Mesenteric fat pad (tissue), 1 donor: ENCODE measurements at regions not wholly inside any gene's neighbourhood (a gene's known extent, or its start where the extent isn't known, plus 50 kb on each side); places are given as distances from the start of the nearest gene placed in this dataset.
"Not testable (repeated sequence)": the region's sequence is repeated elsewhere in the genome, so short reads cannot be mapped to it uniquely, and the experiment has no call there.

Experiments used
- DNase-seq: peaks from one replicate; pipeline ENCODE4 v3.0.0-alpha.2; 2020; ENCODE audit warnings: low spot score
- donor health status: DM: yes; HTN: yes; CAD: no.

- no peak for DNase-seq
These were observed 74.0 kb upstream of the PTPN1 start for GRCh38 chr20:50436052-50436656.

- no peak for DNase-seq
These were observed 73.5 kb upstream of the PTPN1 start for GRCh38 chr20:50436696-50437095.

DNA sequence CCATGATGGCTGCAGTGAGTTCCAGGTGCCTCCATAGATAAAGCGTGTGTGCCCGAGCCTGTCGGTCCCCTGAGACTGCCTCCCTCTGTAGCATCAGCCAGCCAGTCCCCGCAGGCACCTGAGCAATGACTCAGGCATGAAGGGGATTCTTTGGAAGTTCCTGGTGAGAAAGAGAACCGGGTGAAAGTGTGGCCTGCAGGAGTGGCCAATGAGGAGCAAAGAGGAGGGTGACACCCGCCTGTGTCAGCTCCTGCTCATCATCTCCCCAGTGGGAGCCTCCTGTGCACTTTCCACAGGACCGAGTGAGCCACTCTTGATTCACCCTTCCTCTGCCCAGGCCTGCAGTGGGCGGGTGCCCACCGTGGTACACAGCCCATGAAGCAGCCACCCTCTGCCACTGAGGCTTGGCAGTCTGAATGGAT is 71.2 kb upstream of the PTPN1 start:
- no peak for DNase-seq

DNA sequence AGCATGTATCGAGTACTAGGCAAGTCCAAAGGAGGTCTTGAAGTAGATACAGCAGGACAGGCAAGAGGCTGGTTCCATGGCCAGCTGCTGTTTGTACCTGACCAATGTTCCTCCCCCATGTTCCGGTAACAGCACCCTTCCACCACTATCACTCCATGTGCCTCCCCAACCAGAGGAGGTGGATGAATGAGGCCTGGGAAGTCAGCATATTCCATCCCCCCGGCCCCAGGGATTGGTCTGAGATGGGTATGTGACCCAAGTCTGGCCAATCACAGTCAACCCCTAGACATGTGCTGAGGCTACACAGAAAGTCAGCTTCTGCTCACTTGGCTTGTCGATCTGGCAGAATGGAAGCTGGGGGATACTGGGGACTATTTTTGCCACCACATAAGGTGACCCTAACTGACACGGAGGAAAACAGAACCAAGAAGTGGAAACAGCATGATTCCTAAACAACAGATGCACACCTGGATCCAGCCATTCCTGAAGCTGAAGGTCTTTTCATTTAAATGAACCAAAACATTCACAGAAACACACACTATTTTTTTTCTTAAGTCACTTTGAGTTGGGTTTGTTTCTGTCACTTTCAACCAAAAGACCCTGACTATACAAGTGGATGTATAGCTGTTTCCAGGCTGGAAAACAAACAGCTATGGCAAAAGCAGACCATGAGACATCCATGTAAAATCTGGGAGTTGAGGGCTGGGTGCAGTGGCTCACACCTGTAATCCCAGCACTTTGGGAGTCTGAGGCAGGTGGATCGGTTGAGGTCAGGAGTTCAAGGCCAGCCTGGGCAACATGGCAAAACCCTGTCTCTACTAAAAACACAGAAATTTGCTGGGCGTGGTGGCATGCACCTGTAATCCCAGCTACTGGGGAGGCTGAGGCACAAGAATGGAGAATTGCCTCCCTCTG is 70.4 kb upstream of the PTPN1 start:
- DNase-seq: no peak

DNA sequence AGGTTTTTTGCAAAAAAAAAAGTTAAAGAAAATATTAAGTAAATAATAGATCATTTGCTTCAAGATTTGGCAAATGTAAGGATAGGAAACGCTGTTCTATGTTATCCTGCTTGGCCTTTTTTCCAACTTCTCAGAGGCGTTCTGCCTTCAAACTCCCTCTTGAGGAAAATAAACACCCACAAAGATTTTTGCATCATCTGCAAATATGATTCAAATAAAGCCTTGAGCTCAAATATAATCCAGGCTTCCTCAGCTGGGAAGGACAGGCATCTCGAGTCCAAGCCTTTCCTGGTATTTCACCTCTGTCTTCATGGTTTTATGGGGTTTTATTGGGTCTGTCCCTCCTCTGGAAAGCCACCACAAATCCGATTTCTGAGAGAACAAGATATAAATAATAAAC is 67.7 kb upstream of the PTPN1 start:
- DNase-seq: no peak

DNA sequence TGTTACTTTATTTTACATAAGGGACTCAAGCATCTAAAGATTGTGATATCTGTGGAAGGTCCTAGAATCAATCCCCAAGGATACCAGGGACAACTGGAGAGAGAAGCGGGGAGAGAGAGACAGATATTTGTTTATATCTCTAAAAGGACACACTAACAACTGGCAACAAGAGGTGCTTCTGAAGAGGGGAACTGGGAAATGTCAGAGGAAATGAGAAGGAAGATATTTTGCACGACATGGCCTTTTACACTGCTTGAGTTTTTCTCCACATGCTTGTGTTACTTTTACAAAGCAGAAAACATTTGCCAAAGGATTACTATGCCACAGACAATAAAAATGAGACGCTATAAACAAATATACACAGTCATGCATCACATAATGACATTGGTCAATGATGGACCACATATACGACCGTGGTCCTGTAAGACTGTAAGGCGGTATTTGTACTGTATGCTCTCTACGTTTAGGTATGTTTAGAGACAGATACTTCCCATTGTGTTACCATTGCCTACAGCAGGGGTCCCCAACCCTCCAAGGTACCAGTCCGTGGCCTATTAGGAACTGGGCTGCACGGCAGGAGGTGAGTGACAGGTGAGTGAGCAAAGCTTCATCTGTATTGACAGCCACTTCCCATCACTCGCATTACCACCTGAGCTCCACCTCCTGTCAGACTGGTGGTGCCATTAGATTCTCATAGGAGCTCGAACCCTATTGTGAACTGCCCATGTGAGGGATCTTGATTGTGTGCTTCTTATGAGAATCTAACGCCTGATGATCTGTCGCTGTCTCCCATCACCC is 64.6 kb upstream of the PTPN1 start:
- DNase-seq: no peak

GRCh38 chr20:50446351-50447101 is 63.7 kb upstream of the PTPN1 start:
- DNase-seq: no peak

- no peak for DNase-seq
These were observed 62.9 kb upstream of the PTPN1 start for GRCh38 chr20:50447102-50447804.

- DNase-seq: no peak
These were observed 62.4 kb upstream of the PTPN1 start for GRCh38 chr20:50447817-50448216.

DNA sequence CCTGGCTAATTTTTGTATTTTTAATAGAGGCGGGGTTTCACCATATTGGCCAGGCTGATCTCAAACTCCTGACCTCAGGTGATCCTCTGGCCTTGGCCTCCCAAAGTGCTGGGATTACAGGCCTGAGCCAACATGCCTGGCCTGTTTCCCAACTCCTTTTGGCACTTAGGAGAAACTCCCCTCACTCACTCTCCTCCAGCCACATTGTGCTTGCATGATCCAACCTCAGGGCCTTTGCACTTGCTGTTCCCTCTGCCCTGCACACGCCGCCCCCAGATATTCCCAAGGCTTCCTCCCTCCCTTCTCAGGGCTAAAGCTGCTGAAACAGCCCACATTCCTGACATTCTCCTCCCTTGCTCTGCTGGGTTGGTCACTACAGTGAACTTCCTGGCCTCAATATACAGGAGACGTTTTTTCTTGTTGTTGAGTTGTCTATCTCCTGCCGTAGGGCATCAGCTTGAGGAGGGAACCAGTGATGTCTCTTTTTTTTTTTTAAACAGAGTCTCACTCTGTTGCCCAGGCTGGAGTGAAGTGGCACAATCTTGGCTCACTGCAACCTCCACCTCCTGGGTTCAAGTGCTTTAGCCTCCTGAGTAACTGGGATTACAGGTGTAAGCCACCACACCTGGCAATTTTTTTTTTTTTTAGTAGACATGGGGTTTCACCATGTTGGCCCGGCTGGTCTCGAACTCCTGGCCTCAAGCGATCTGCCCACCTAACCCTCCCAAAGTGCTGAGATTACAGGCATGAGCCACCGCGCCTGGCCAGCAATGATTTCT is 61.4 kb upstream of the PTPN1 start:
- DNase-seq: not testable (repeated sequence)

- no peak for DNase-seq
These were observed 60.3 kb upstream of the PTPN1 start for GRCh38 chr20:50449738-50450492.

- no peak for DNase-seq
These were observed 59.7 kb upstream of the PTPN1 start for GRCh38 chr20:50450493-50450826.

DNA sequence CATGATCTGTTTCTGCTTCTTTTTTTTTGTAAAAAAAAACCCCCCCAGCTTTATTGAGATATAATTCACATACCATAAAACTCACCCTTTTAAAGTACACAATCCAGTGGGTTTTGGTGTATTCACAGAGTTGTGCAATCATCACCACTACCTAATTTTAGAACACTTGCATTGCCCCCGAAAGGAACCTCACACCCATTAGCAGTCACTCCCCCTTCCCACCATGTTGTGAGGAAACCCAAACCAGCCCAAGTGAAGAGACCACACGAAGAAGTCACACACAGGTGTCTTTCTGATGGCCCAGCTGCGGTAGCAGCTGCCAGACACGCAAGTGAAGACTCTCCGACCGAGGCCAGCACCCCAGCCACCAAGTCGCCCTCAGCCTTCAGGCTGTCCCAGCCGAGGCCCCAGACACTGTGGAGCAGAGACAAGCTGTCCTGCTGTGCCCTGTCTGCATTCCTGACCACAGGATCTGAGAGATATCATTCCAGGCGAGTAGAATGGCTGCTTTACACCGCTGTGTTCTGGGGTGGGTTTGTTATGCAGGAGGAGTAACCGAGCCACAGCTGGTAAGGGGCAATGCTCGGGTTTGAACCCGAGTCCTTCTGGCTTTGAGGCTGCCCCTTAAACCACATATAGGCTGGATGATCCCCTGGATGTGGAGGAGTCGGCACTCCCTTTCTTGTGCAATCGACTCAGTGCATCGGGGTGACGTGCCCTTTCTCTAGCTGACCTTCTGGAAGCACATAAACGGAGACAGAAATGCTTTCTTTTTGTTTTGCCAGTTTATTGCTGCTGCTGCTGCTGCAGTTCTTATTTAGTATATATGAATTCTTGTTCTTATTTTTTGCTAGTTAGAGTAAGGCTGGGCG is 59.1 kb upstream of the PTPN1 start:
- no peak for DNase-seq

DNA sequence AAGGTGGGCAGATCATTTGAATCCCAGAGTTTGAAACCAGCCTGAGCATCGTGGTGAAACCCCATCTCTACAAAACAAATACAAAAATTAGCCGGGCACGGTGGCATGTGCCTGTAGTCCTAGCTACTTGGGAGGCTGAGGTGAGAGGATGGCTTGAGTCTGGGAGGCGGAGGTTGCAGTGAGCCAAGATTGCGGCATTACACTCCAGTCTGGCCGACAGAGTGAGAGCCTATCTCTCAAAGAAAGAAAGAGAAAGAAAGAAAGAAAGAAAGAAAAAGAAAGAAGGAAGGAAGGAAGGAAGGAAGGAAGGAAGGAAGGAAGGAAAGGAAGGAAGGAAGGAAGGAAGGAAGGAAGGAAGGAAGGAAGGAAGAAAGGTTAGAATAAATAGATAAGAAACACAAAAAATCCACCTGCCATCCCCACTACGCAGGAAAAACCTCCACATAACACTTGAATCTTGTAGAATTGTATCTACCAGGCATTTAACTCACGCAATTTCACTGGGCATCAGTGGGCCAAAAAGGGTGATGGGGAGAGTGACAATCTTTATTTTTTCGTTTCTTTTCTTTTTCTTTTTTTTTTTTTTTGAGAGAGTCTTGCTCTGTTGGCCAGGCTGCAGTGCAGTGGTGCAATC is 58.3 kb upstream of the PTPN1 start:
- DNase-seq: not testable (repeated sequence)

DNA sequence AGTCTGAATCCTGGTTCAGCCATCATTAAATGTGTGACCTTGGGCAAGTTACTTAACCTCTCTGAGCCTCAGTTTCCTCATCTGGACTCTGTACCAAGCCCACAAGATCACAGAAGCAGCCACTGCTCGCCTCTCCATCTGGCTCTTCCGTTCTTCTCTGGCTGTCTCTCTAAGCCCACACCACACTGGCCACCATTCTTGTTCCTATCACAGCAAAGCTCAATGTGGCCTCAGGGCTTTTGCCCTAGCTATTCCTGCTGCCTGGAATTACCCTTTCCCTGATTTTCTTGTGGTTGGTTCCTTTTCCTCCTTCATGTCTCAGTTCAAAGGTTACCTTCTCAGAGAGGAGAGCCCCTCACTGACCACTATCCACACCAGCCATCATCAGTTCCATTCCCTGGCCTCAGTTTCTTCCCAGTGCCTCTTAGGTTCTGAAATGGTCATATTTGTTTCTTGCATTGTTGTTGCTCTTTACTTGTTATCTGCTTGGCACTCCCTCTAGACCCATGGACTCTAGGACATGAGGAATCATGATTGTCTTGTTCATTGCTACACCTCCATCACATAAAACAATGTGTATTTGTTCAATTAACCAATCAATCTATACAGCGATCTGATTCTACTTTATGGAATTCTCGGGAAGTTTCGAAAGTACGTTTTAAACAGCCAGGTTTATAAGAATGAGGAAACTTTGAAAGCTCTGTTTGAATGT is 56.5 kb upstream of the PTPN1 start:
- no peak for DNase-seq

DNA sequence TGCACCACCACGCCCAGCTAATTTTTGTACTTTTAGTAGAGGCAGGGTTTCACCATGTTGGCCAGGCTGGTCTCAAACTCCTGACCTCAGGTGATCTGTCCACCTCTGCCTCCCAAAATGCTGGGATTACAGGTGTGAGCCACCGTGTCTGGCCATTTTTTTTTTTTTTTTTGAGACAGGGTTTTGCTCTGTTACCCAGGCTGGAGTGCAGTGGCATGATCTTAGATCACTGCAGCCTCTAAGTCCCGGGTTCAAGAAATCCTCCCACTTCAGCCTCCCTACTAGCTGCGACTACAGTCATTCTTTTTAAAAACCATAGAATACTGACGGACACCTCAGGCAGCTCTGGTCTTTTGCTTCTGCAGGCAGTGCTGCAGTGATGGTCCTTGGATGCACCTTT is 54.9 kb upstream of the PTPN1 start:
- not testable (repeated sequence) for DNase-seq
